ENCODE measurements at regions not wholly inside any gene's neighbourhood (a gene's known extent, or its start where the extent isn't known, plus 50 kb on each side); places are given as distances from the start of the nearest gene placed in this dataset.
A peak's percentile ranks its signal among the peaks of the same experiment; 100 is the strongest.

DNA sequence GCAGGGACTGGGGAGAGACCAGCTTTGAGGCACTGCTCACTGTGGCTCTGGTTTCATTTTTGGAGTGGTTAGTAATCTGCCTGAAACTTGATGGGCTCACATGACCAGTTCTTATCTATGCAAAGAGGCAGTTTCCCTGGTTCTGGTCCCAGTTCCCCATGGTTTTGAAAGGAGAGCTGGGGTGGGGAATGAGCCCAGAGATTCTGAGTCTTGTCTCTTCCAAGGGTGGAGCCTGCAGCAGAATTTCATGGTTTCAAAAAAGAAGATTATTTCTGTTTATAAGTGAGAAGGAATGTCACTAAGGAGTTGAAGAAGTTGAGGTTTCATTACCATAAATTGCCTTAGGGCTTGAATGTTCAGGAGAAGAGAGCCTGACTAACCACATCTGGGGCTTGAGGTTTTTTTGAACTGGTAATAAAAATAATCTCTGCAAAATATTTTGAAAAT is 190.2 kb upstream of the HABP2 start:
- no peak for DNase-seq (ENCODE audit: low read depth in 2 of 2)

DNA sequence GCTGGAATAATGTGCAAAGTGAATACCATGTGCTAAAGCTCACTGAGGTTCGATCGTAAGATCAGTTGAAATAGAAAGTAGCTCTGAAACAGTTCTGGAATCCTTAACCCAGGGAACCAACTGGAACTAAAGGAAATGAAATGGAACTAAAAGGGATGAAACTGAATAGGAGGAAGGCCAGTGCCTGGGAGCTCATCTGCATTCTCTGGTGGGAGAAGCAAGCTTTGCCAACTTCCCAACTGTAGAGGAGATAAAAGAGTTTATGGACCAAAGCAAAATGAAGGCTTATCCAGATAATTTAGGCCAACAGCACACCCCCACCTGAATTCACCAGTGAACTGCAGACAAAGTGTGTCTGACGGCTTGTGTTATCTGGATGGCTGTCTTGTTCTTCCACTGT is 188.6 kb upstream of the HABP2 start:
- no peak for DNase-seq (ENCODE audit: low read depth in 2 of 2)

DNA sequence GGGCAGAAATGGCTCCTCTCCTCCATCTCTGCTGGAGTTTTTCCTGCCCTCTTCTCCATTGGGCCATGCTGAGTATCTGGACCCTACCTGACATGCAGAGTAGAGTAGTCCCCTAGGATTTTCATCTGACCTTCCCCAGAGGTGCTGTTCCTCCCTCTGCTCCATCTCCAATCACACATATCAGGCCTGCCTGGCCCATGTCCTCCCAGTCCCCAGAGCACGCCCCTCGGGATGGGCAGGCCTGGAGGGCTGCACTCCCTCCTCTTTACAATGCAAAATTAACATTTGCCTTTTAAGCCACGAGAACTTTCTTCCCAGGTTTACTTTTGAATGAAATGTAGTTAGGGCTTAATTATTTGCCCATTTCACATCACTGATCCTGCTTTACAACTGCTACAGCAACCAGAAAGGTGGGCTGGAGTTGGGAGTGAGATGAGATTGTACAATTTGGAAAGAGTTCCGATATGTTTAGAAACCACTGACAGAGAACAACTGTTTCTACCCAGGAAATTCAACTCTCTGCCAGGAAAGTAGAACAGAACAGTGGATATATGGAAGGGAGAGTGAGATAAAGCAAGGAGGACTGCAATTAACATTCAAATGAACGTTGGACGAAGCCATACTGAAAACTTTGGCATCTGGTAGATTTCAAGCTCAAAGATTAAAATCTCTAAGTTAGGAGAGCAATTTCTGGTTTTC is 184.0 kb upstream of the HABP2 start:
- DNase-seq (ENCODE audit: low read depth in 2 of 2): no peak

DNA sequence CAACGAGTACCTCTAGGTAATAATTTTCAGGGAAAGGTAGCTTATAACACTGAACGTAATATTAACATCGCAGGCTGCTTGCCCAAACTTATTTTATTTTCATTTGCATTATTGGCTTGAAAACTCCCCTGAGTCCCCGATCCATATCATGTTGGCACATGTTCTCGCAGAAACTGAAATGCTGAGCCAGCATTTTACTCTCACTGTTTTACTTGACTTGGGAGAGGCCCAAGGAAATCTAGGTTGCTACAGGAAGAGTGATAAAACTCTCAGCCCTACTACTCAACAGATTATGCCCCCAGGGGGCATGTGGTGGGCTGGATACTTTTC is 183.5 kb upstream of the HABP2 start:
- no peak for DNase-seq (ENCODE audit: low read depth in 2 of 2)

DNA sequence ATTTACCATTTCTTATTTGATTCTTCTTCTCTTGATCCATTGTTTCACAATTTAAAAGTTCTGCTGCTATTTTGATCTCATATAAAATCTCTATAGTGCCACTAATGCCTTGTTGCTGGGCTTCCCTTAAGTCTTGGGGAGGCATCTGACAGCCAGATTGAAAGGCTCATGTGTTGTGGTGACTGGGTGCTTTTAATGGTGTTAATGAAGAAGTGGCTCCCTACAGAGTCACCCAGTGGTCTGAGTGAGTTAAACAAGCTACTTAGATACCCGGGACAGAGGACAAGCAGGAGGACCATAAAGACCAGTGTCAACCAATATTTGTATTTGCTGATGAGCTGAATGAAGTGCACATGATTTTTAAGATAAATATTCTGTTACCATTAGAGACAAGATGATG is 176.4 kb upstream of the HABP2 start:
- no peak for DNase-seq (ENCODE audit: low read depth in 2 of 2)

DNA sequence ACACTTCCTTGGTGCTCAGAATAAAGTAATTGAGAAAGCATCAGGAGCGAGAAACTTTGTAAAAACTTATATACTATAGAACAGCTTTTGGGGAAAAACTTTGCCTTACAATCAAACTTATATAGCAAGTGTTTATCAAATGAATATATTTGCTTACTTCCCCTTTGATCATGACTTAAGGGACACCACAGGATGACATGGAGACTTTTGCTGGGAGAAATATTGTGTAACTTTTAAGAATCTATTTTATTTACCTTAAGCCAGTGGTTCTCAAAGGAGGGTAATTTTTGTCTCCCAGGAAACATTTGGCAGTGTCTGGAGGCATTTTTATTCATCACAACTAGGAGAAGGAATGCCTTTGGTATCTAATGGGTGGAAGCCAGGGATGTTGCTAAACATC is 173.8 kb upstream of the HABP2 start:
- no peak for DNase-seq (ENCODE audit: low read depth in 2 of 2)

DNA sequence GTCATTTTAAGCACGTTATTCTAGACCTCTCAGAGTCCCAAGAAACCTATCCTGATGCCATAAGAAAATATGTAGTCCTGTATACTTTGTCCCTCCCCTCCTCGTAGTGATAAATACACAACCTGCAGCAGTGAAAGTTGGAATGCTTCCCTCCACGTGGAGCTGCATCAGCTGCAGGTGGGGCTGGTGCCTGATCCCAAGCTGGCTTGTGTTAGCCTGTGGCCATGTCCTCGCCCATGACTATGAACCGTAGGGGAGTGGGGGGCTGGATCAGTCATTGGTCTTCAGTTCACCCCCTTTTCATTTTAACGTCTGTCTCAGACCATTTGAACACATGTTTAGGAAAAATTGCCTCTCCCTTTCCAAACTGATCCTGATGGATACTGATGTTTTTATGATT is 171.4 kb upstream of the HABP2 start:
- DNase-seq (ENCODE audit: low read depth in 2 of 2): no peak

DNA sequence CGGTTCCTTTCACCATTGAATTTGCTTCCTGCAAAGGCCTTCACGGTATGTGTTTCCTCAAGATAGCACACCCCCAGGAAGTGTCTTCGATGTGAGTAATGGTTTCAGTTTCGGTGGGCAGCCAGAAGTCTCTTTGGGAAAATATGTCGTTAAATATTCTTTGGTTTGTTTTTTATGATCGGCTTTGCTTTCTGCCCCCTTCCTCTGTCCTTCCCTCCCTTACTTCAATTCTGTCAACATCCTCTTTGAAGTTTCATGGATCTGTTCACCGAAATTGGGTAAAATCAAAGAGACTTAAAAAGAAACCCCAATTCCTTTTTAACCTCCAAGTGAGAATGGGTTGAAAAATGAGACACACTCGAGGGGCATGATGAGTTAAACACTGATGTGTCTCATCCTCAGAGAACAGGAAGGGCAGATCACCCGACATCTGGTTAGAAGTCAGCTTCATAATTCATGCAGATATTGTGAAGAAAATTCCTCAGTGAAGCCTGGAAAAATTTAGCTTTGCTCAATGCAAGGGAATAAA is 170.8 kb upstream of the HABP2 start:
- DNase-seq (ENCODE audit: low read depth in 2 of 2): no peak

DNA sequence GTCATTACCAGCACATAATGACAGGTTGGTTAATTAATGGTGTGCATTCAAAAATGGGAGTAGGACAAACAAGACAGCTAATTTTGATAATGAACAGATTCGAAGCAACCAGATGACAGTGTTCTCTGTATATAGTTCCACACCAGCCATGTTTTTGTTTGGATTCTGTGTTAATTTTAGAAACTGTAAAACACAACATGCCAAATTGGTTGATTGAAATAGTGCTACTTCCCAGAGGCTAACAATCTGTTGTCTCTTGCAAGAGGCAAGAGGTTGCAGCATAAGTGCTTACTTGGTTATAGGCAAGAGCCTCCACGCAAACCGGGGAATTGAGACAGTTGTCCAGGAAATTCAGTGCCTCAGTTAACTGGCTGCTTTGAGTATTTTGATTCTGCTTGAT is 170.2 kb upstream of the HABP2 start:
- no peak for DNase-seq (ENCODE audit: low read depth in 2 of 2)

DNA sequence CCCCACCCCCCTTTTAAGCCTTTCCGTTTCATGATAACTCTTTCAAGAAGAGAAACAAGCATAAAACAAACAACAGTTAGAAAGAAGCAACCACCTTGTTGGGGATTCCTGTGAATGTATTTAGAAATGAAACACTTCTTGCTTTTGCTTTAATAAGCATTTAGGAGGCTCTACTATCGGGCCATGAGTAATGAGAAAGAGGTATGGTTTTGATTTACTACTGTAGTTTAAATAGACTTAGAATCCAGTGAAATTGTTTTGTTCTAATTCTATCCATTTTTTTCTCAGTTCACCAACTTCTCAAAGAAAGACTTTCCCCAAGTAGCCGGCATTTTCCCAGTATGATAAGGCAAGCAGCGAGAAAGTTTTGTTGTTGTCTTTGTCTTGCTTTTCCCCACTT is 168.7 kb upstream of the HABP2 start:
- DNase-seq (ENCODE audit: low read depth in 2 of 2): no peak

DNA sequence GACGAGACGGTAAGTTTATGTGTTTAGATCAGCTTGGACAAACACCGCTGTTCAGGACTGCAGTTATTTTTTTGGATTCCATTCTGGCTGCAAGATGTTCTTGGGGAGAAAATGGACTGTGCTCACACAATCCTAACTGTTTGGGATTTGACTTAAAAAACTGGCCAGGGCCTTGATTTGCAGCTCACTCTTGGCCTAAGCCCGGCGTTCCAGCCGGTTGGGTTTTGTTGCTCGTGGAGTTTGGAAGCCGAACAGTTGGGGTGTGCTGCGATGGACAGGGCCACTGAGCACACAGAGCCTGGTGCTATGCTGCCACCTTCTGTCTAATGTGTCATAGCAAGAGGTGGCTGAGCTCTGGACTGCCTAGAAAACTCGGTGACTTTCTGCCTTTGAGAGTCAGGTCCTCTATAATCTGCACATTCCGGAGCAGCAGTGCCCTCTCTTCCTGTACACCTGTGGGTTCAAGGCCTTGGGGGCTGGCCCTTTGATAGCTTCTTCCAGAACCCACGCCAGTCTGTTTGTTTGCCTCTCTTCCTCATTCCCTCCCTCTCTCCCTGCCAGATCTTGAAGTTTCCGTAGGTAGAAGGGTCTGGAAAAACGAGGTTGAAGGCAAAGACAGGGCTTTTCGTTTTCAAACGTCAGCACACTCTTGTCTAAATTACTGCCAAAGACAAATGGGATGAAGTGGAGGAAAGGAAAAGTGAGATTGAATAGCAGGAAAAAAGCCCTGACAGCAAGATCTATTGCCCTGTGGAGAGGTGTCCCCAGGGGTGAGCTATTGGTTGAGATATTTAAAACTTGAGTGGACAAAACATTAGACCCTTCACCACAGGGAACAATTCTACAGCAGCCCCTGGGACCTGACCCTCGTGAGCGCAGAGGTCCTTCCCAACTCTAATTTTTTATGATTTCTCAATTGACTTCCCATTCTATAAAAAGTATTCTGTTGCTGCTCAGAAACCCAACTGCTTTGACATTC is 167.5 kb upstream of the HABP2 start:
- DNase-seq (ENCODE audit: low read depth in 2 of 2): peak; percentile 7 to 17

DNA sequence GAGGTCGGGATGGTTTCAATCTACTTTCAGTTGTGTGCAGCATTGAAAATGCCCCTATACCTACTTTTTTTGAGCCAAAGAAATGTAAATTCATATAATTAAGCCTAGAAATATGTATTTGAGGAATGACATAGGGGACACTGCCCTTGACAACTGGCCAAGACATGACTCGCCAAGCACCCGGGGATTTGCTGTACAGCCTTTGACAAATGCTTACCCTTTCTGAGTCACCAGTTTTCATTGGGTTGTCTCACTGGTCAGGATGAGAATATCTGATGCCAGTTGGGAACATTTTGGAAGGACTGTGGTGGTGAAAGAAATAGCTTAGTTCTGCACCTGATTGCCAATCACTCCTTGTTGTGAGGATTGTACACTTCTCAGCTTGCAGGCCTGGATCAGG is 166.8 kb upstream of the HABP2 start:
- DNase-seq (ENCODE audit: low read depth in 2 of 2): no peak

DNA sequence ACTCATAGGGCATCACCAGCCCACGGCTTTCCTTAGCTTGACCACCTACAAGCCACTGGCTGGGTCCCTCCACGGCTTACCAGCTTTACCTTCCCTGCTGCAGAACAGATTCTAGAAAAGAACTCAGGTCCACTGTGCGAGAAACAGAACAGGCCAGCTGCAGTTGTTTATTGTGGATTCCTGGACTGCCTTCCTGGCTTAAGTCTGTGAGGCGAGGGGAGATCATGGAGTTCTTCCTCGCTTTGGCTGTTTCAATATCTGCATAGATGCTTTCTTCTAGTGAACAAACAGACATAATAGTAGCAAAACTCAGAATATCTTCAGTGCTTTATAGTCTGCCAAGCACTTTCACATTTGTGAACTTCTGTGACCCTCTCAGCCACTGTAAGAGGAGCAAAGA is 162.9 kb upstream of the HABP2 start:
- DNase-seq (ENCODE audit: low read depth in 2 of 2): no peak

DNA sequence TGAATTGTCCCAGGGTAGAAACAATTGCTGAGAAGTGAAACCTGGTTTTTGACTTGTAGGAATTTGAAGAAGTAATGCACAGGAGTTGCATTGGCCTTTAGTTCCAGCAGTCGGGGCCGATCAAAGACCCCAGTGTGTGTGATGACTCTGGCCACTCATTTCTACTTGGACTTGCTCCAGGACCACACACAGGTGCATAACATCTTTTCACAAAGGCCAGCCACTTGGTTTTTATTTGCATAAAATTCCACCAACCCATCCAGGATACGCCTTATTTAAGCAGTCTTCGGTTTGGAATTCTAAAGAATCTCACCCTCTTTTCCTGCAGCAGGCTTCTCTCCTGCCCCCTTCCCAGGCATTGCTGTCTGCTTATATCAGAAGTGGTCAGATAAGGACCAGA is 162.0 kb upstream of the HABP2 start:
- DNase-seq (ENCODE audit: low read depth in 2 of 2): no peak

DNA sequence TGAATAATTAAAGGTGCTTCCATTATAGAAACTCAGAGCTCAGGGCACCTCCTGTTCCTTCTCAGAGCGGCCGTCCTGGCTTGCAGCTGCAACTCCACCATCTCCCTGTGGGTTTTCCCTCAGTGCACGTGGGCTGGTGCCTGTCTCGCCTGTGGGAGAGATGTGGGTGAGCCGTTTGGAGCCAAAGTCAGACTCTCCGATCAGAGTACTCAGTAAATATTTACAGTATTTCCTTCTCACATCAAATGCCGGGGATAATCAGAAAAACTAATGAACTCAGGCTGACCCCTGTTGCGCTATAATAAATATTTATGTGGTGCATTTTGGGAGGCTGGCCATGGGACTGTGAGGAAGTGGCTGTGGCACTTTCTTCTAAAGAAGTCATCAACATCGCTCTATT is 155.8 kb upstream of the HABP2 start:
- no peak for DNase-seq (ENCODE audit: low read depth in 2 of 2)

DNA sequence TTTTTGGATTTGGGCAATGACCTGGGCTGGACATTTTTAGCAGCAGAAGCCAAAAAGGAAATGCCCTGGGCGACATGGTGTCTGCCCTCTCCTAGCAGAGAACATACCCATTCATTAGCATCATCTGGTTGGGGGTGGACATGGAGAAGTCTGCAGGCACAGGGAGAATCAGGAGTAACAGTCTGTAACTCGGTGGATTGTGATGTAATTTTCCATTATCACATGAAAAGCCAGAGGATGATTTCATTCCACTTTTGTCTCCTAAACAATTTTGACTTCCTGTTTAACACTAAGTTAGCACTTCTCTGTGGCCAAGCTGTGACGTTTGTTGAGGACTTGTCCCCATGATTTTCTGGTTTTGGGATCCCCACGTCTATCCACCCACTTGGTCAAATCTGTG is 153.8 kb upstream of the HABP2 start:
- DNase-seq (ENCODE audit: low read depth in 2 of 2): no peak

DNA sequence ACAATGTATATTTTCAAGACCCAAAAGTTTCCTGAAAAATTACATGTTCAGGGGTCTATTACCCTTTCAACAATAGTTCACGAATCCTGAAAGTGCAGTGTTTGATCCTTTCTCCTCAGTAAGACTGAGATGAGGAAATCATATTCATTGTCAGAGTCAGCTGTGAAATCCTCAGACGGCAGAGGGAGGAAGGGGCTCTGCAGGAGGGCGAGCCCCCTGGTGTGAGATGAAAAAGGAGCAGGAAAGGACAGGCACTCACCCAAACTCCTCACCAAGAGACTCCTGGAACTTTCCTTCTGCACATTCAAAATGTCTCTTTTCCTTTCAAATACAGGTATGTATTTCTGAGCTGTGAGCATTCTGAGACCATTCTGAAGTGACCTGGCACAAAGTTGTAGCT is 150.3 kb upstream of the HABP2 start:
- no peak for DNase-seq (ENCODE audit: low read depth in 2 of 2)

DNA sequence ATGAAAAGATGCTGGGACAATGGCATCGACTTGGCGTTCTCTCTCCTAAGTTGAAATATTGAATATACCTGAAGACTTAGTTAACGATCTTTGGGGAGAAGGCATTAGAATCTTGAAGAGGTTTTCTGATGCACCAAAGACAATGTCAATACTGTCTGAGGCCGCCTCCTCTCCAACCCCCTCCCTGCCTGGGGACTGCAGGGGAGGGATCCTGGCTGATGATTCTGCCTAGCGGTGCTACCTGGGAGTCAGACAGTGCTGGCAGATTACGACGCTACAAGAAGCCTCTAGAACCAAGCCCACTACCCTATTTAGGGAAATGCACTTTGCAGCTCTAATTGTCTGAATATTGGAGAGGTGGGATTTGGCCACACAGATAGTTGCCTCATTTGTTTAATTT is 145.6 kb upstream of the HABP2 start:
- DNase-seq (ENCODE audit: low read depth in 2 of 2): no peak

DNA sequence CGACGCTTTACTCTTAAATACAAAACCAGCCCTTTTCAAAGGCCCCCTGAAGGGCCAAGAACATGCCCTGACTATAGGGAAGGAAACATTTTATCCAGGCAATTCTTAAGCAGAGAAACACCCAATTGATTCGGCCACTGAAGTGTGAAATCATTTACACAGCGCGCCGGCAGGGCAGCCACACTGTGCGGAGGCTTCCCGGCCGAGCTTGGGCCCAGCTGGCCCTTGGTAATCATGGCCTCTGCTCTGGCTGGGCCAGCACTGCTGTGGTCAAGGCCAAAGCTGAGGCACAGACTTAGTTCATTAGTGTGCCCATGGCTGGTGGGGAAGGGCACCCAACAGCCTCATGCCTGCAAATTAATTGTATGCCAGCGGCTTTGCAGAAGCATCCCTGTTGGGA is 143.7 kb upstream of the HABP2 start:
- no peak for DNase-seq (ENCODE audit: low read depth in 2 of 2)

DNA sequence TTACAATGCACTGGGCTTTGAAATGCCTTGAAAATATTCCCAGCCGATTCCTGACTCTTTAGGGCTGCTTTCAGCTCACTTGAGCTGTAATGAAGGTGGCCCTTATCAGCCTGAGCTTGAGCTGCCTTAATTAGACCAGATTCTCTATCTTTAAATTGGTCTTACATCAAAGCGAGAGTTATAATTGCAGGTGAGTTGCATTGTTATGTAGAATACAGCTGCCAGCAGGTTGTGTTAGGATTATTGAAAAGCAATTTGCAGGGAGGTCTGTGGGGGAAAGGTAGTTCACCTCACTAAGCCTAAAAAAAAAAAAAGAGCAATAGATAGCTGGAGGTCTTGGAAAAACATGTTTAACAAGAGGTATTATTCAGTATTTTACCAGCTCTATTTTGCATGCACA is 142.2 kb upstream of the HABP2 start:
- no peak for DNase-seq (ENCODE audit: low read depth in 2 of 2)

DNA sequence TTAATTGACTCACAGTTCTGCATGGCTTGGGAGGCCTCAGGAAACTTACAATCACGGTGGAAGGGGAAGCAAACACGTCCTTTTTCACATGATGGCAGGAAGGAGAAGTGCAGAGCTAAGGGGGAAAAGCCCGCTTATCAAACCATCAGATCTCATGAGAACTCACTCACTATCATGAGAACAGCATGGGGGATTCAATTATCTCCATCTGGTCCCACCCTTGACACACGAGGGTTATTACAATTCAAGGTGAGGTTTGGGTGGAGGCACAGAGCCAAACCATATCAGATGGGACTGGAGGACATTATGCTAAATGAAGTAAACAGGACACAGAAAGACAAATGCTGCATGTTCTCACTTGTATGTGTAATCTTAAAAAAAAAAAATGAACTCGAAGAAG is 141.4 kb upstream of the HABP2 start:
- DNase-seq (ENCODE audit: low read depth in 2 of 2): no peak

DNA sequence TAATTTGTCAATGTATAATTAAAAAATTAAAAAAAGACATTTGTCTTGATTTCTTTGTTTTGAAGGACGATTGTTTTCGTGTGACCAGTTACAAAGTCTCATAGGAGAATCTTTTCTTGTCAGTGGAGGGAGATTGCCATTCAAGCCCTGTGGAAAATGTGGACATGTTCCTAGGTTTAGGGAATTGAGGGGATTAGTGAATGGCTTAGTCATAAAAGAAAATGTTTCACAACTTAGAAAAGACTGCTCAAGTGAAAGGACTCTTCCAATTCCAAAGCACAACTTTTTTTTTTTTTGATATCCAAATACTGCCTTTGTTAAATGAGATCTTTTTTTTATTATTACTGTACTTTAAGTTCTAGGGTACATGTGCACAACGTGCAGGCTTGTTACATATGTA is 140.7 kb upstream of the HABP2 start:
- DNase-seq (ENCODE audit: low read depth in 2 of 2): no peak

DNA sequence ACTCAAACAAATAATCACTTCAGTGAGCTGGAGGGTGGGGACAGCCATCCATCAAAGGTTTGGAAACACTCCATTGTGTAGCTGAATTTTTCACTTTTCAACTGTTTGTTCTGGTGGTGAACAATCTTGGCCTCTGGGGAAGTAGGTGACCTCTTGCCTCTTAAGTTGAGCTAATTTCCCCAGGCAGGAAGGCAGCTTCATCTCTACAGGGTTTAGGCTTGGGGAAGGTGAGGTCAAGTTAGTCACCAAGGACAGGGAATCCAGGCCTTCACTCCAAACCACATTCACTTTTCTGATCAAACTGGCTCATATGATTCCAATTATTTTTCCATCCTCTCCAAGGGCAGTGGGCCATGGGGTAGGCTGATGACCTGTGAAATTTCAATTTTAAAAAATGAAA is 138.3 kb upstream of the HABP2 start:
- no peak for DNase-seq (ENCODE audit: low read depth in 2 of 2)
